ENCODE measurements at regions not wholly inside any gene's neighbourhood (a gene's known extent, or its start where the extent isn't known, plus 50 kb on each side); places are given as distances from the start of the nearest gene placed in this dataset.

DNA sequence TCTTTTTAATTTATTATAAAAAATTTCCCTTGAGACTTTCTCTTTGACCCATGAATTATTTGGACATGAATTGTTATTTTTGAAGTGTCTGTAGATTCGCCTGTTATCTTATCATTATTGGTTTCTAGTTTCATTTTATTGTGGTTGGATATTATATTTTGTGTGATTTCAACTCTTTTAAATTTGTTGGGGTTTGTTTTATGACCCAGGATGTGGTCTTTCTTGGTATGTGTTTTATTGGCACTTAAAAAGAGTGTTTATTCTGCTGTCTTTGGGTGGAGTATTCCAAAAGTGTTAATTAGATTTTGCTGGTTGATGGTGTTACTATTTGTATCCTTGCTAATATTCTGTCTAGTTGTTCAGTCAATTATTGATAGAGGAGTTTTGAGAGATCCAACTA is 50.5 kb upstream of the GPR141 start:
- TF ChIP-seq, protein P1, sequence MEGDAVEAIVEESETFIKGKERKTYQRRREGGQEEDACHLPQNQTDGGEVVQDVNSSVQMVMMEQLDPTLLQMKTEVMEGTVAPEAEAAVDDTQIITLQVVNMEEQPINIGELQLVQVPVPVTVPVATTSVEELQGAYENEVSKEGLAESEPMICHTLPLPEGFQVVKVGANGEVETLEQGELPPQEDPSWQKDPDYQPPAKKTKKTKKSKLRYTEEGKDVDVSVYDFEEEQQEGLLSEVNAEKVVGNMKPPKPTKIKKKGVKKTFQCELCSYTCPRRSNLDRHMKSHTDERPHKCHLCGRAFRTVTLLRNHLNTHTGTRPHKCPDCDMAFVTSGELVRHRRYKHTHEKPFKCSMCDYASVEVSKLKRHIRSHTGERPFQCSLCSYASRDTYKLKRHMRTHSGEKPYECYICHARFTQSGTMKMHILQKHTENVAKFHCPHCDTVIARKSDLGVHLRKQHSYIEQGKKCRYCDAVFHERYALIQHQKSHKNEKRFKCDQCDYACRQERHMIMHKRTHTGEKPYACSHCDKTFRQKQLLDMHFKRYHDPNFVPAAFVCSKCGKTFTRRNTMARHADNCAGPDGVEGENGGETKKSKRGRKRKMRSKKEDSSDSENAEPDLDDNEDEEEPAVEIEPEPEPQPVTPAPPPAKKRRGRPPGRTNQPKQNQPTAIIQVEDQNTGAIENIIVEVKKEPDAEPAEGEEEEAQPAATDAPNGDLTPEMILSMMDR (conservative IDR thresholded peaks at IDR 0.05; ENCODE audit: low read depth in 2 of 2) = no peak
- TF ChIP-seq EZH2phosphoT487 (IDR thresholded peaks at IDR 0.05; ENCODE audit: unreplicated experiment) (no peak), POLR2AphosphoS5 (IDR thresholded peaks at IDR 0.05; ENCODE audit: low read depth) (no peak), ZNF114 (CRISPR knock-in tag; IDR thresholded peaks at IDR 0.05) (no peak), EZH2 (IDR thresholded peaks at IDR 0.05; ENCODE audit: low read depth, unreplicated experiment) (no peak), ZNF331 (CRISPR knock-in tag; IDR thresholded peaks at IDR 0.05; ENCODE audit: low read depth) (no peak), CREB1 (CRISPR knock-in tag; IDR thresholded peaks at IDR 0.05; ENCODE audit: low read depth) (no peak)
- TF ChIP-seq, protein P2, sequence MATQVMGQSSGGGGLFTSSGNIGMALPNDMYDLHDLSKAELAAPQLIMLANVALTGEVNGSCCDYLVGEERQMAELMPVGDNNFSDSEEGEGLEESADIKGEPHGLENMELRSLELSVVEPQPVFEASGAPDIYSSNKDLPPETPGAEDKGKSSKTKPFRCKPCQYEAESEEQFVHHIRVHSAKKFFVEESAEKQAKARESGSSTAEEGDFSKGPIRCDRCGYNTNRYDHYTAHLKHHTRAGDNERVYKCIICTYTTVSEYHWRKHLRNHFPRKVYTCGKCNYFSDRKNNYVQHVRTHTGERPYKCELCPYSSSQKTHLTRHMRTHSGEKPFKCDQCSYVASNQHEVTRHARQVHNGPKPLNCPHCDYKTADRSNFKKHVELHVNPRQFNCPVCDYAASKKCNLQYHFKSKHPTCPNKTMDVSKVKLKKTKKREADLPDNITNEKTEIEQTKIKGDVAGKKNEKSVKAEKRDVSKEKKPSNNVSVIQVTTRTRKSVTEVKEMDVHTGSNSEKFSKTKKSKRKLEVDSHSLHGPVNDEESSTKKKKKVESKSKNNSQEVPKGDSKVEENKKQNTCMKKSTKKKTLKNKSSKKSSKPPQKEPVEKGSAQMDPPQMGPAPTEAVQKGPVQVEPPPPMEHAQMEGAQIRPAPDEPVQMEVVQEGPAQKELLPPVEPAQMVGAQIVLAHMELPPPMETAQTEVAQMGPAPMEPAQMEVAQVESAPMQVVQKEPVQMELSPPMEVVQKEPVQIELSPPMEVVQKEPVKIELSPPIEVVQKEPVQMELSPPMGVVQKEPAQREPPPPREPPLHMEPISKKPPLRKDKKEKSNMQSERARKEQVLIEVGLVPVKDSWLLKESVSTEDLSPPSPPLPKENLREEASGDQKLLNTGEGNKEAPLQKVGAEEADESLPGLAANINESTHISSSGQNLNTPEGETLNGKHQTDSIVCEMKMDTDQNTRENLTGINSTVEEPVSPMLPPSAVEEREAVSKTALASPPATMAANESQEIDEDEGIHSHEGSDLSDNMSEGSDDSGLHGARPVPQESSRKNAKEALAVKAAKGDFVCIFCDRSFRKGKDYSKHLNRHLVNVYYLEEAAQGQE (IDR thresholded peaks at IDR 0.05; ENCODE audit: unreplicated experiment) = no peak
